ENCODE measurements at regions not wholly inside any gene's neighbourhood (a gene's known extent, or its start where the extent isn't known, plus 50 kb on each side); places are given as distances from the start of the nearest gene placed in this dataset.

DNA sequence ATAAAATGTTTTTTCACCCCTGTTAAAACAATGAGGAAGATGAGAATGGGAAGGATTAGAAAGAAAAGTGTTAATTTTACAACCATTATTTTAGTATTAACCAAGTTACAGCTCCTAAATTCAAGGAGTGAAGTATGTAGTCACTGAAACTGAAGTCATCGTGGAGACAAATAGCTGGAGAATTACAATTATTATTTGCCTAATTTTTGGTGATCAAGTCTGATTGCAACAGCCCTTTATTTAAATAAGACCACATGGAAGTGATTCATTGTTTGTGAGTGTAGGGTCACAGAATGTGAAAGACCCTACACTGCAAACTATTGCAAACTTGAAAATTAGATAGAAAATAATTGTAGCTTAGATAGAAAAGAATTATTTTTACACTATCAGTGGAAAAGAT is 292.4 kb downstream of the CENPW start:
- Histone ChIP-seq H3K27me3 (no peaks in the 10 kb centered on the region), H3K4me1 (no peaks in the 10 kb centered on the region), H3K4me3 (no peak overlapping the region), H3K36me3 (no peaks in the 10 kb centered on the region), H3K9me3 (no peaks in the 10 kb centered on the region), H3K27ac (no peak overlapping the region)
- no peak for TF ChIP-seq POLR2A (IDR thresholded peaks at IDR 0.05)
- TF ChIP-seq, protein P1, sequence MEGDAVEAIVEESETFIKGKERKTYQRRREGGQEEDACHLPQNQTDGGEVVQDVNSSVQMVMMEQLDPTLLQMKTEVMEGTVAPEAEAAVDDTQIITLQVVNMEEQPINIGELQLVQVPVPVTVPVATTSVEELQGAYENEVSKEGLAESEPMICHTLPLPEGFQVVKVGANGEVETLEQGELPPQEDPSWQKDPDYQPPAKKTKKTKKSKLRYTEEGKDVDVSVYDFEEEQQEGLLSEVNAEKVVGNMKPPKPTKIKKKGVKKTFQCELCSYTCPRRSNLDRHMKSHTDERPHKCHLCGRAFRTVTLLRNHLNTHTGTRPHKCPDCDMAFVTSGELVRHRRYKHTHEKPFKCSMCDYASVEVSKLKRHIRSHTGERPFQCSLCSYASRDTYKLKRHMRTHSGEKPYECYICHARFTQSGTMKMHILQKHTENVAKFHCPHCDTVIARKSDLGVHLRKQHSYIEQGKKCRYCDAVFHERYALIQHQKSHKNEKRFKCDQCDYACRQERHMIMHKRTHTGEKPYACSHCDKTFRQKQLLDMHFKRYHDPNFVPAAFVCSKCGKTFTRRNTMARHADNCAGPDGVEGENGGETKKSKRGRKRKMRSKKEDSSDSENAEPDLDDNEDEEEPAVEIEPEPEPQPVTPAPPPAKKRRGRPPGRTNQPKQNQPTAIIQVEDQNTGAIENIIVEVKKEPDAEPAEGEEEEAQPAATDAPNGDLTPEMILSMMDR (IDR thresholded peaks at IDR 0.05) = no peak
- DNase-seq = no peak

DNA sequence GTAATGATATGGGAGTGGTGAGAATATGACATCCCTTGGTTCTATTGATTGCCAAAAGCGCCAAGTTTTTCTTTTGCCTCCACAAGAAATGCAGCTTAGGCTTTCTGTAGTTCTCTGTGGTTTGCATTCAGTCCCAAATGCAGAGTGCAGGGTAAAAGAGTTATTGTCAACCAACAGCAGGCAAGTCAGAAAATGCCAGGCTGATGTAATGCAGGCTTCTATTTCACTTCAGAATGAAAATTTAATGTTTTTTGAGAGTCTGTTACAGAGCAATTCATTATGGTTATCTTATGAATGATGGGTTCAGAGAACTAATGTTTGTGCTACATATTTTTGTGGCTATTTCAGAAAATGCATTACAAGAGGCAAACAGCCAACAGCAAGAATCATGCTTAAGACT is 293.5 kb downstream of the CENPW start:
- no peak for TF ChIP-seq POLR2A (IDR thresholded peaks at IDR 0.05)
- TF ChIP-seq, protein P1 (IDR thresholded peaks at IDR 0.05) = no peak
- DNase-seq = no peak

DNA sequence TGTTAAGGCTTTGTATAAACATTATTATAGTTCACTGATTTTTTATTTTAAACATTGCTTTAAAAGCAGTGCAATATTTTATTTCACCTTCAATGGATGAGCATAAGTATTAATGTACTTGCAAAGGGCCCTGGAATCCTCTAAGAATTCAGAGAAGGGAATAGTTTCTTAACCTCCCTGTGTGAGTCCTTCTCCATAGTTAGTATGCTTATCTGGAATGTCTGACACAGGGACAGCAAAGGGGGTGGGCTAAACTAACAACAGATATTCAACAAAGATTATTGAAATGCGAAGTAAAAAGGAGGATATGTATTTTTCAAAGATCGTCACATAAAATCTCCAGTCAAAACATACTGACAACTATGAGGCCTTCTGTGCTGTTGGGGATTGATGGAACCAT is 300.4 kb downstream of the CENPW start:
- H3K9me3 ChIP-seq = no peaks in the 10 kb centered on the region
- no peaks in the 10 kb centered on the region for H3K27me3 ChIP-seq
- H3K4me1 ChIP-seq = no peaks in the 10 kb centered on the region
- TF ChIP-seq POLR2A (IDR thresholded peaks at IDR 0.05) = no peak
- TF ChIP-seq, protein P1 (IDR thresholded peaks at IDR 0.05) = no peak
- H3K4me3 ChIP-seq = no peak overlapping the region
- H3K27ac ChIP-seq = no peak overlapping the region
- no peak for DNase-seq
- no peaks in the 10 kb centered on the region for H3K36me3 ChIP-seq

More for the DNA sequence above, 293.5 kb downstream of the CENPW start:
- no peaks in the 10 kb centered on the region for H3K4me1 ChIP-seq
- H3K9me3 ChIP-seq = no peaks in the 10 kb centered on the region
- H3K27me3 ChIP-seq = no peaks in the 10 kb centered on the region
- H3K36me3 ChIP-seq = no peaks in the 10 kb centered on the region
- no peak overlapping the region for H3K4me3 ChIP-seq
- H3K27ac ChIP-seq = no peak overlapping the region

DNA sequence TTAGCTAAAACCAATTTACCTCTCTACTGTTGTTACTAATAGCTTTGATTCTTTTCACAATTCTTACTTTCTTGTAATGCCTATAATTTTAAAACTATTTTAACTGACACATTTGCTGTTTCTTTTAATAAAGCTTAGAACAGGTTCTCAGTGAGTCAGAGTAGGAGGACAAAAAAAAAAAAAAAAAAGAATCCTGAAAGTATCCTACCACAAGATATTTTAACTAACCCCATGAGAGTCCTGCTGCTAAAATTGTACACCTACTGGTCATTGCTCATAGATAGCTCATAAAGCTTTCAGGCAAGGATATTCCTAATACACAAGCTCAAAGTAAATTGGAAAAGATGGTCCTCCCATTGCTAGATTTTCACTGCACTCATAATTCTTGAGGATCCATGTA is 301.0 kb downstream of the CENPW start:
- Histone ChIP-seq H3K4me3 (no peak overlapping the region), H3K9me3 (no peaks in the 10 kb centered on the region), H3K4me1 (no peaks in the 10 kb centered on the region), H3K27ac (no peak overlapping the region), H3K36me3 (no peaks in the 10 kb centered on the region), H3K27me3 (no peaks in the 10 kb centered on the region)
- TF ChIP-seq, protein P1 (IDR thresholded peaks at IDR 0.05) = no peak
- no peak for TF ChIP-seq POLR2A (IDR thresholded peaks at IDR 0.05)
- no peak for DNase-seq

DNA sequence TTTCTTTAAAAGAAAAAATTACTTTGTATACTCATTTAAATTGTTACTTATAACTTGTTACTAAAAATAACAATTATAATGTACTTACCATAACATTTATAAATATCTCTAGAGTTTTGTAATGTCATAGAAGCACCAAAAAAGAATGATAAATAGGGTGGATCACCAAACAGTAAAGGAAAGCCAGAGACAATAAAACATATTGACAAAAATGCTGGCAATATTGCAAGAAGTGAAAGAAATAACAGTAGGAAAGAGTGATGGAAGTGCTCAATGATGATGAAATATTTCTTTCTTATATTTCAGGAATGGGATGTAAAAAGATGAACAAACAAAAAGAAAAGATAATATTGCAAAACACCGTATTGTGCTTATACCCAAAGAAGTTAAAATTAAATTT is 301.7 kb downstream of the CENPW start:
- no peak overlapping the region for H3K27ac ChIP-seq
- no peaks in the 10 kb centered on the region for H3K9me3 ChIP-seq
- H3K36me3 ChIP-seq = no peaks in the 10 kb centered on the region
- no peak overlapping the region for H3K4me3 ChIP-seq
- H3K27me3 ChIP-seq = no peaks in the 10 kb centered on the region
- no peak for DNase-seq
- no peaks in the 10 kb centered on the region for H3K4me1 ChIP-seq
- no peak for TF ChIP-seq POLR2A (IDR thresholded peaks at IDR 0.05)
- TF ChIP-seq, protein P1 (IDR thresholded peaks at IDR 0.05) = no peak

DNA sequence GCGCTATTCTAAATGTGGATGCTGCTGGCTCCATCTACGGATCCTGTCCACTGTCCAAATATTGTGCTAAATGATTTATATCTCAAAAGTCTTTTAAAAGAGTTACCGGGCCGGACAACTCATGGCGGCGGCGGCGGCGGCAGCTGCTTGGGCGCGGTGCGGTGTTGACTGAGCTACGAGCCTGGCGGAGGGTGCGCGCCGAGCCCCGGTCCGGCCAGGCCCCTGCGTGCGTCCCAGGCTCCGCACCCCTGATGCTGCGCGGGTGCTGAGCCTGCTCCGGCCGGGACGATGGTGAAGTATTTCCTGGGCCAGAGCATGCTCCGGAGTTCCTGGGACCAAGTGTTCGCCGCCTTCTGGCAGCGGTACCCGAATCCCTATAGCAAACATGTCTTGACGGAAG is 303.4 kb downstream of the CENPW start:
- Histone ChIP-seq H3K4me1 (no peaks in the 10 kb centered on the region), H3K27me3 (no peaks in the 10 kb centered on the region), H3K4me3 (no peak overlapping the region), H3K9me3 (no peaks in the 10 kb centered on the region), H3K27ac (no peak overlapping the region), H3K36me3 (no peaks in the 10 kb centered on the region)
- TF ChIP-seq, protein P1 (IDR thresholded peaks at IDR 0.05) = no peak
- TF ChIP-seq POLR2A (IDR thresholded peaks at IDR 0.05) = no peak
- peak in 1 of 3 donors; percentile 21 for DNase-seq
